Ishikawa (cell line): ENCODE measurements at regions not wholly inside any gene's neighbourhood (a gene's known extent, or its start where the extent isn't known, plus 50 kb on each side); places are given as distances from the start of the nearest gene placed in this dataset.

Experiments used
- CEBPB ChIP-seq: IDR thresholded peaks from 2 replicates; pipeline ENCODE4 v1.6.1; 2012
- CREB1 ChIP-seq: IDR thresholded peaks from 2 replicates; pipeline ENCODE4 v1.6.1; 2012; ENCODE audit warnings: low read depth
- EGR1 ChIP-seq: IDR thresholded peaks from 2 replicates; pipeline ENCODE4 v1.6.1; 2012
- EP300 ChIP-seq: IDR thresholded peaks from 2 replicates; pipeline ENCODE4 v1.6.1; 2012; ENCODE audit warnings: borderline replicate concordance
- FOXM1 ChIP-seq: IDR thresholded peaks from 2 replicates; pipeline ENCODE4 v1.6.1; 2012; ENCODE audit warnings: low read depth, borderline replicate concordance
- MAX ChIP-seq: IDR thresholded peaks from 2 replicates; pipeline ENCODE4 v1.6.1; 2012
- NFIC ChIP-seq: IDR thresholded peaks from 2 replicates; pipeline ENCODE4 v1.6.1; 2012
- RAD21 ChIP-seq: IDR thresholded peaks from 2 replicates; pipeline ENCODE4 v1.6.1; 2012; ENCODE audit warnings: low read depth
- REST ChIP-seq: IDR thresholded peaks from 2 replicates; pipeline ENCODE4 v1.6.1; 2012; ENCODE audit warnings: low read depth, mild to moderate bottlenecking
- TAF1 ChIP-seq: IDR thresholded peaks from 2 replicates; pipeline ENCODE4 v1.6.1; 2012; ENCODE audit warnings: low read depth, mild to moderate bottlenecking
- TCF12 ChIP-seq: IDR thresholded peaks from 2 replicates; pipeline ENCODE4 v1.6.1; 2012; ENCODE audit warnings: low read depth
- TEAD4 ChIP-seq: IDR thresholded peaks from 2 replicates; pipeline ENCODE4 v1.6.1; 2012
- USF1 ChIP-seq: IDR thresholded peaks from 2 replicates; pipeline ENCODE4 v1.6.1; 2012
- YY1 ChIP-seq: IDR thresholded peaks from 2 replicates; pipeline ENCODE4 v1.6.1; 2012; ENCODE audit warnings: low read depth
- ZBTB7A ChIP-seq: IDR thresholded peaks from 2 replicates; pipeline ENCODE4 v1.6.1; 2012; ENCODE audit warnings: low read depth

GRCh38 chr4:14602206-14602605 lies 400.1 kb upstream of the CPEB2 start:
- TF ChIP-seq CREB1, result no peak
- TF ChIP-seq MAX, result no peak
- no peak for TF ChIP-seq RAD21
- no peak for TF ChIP-seq REST
- no peak for TF ChIP-seq EGR1
- no peak for TF ChIP-seq FOXM1
- no peak for TF ChIP-seq CEBPB
- TF ChIP-seq TEAD4, result no peak
- TF ChIP-seq USF1, result no peak
- no peak for TF ChIP-seq YY1
- TF ChIP-seq ZBTB7A, result no peak
- no peak for TF ChIP-seq NFIC
- no peak for TF ChIP-seq TAF1
- TF ChIP-seq TCF12, result no peak
- no peak for TF ChIP-seq EP300

GRCh38 chr4:14607001-14607400 lies 395.3 kb upstream of the CPEB2 start:
- TF ChIP-seq CEBPB (no peak), YY1 (no peak), TEAD4 (no peak), TAF1 (no peak), ZBTB7A (no peak), EP300 (no peak), EGR1 (no peak)

- no peak for TF ChIP-seq RAD21
- TF ChIP-seq EP300, result no peak
- no peak for TF ChIP-seq REST
- TF ChIP-seq MAX, result no peak
- TF ChIP-seq EGR1, result no peak
- TF ChIP-seq YY1, result no peak
- no peak for TF ChIP-seq NFIC
- no peak for TF ChIP-seq TEAD4
- TF ChIP-seq USF1, result no peak
- no peak for TF ChIP-seq CREB1
- TF ChIP-seq TAF1, result no peak
- no peak for TF ChIP-seq ZBTB7A
- no peak for TF ChIP-seq FOXM1
These were observed 394.7 kb upstream of the CPEB2 start for GRCh38 chr4:14607578-14607977.

GRCh38 chr4:14608630-14609029 lies 393.7 kb upstream of the CPEB2 start:
- TF ChIP-seq YY1 (no peak), TEAD4 (no peak), REST (no peak), FOXM1 (no peak), MAX (no peak), EGR1 (no peak), CEBPB (no peak), USF1 (no peak), ZBTB7A (no peak), TAF1 (no peak)

- TF ChIP-seq FOXM1, result no peak
- no peak for TF ChIP-seq NFIC
- TF ChIP-seq ZBTB7A, result no peak
- TF ChIP-seq EGR1, result no peak
- no peak for TF ChIP-seq CREB1
- TF ChIP-seq USF1, result no peak
- no peak for TF ChIP-seq RAD21
- no peak for TF ChIP-seq TCF12
- no peak for TF ChIP-seq TAF1
- TF ChIP-seq EP300, result no peak
- no peak for TF ChIP-seq YY1
- no peak for TF ChIP-seq TEAD4
- TF ChIP-seq MAX, result no peak
- no peak for TF ChIP-seq REST
These were observed 387.4 kb upstream of the CPEB2 start for GRCh38 chr4:14614840-14615239.
